ENCODE measurements at regions not wholly inside any gene's neighbourhood (a gene's known extent, or its start where the extent isn't known, plus 50 kb on each side); places are given as distances from the start of the nearest gene placed in this dataset.

- DNase-seq (ENCODE audit: low spot score) = no peak
Observed at GRCh38 chr16:13552062-13552959, 367.6 kb upstream of the ERCC4 start.

DNA sequence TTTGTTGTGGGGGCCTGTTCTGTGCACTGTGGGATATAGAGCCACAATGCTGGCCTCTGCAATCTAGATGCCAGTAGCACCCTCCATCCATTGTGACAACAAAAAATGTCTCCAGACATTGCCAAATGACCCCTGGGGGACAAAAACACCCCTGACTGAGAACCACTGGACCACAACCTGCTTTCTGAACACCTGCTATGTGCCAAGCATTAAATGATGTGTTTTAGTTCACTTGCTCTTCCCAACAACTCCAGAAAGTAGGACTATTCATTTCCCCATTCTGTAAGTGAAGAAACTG, 367.0 kb upstream of the ERCC4 start:
- DNase-seq (ENCODE audit: low spot score) = no peak

DNA sequence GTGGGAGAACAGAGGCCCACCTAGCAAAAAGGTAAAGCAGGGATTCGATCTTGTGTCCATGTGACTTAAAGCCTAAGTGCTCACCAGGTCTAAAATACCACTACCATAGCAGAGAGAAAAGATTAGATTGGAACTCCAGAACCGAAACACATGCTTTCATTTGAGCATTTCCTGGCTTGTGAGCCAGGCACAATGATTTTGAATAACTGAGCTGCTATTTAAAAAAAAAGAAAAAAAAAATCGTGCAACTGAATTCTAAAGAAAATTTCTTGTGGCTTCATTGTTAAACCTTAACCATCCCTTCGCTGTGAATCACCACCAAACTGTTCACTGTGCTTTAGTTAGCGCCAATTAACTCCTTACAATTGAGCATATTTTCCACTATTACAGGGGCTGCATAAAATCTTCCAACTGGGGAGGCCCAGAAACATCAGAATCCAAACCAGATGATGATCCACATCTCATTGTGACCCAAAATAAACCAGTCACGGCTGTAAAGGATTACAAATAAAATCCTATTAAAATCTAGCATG, 366.4 kb upstream of the ERCC4 start:
- DNase-seq (ENCODE audit: low spot score) = no peak

DNA sequence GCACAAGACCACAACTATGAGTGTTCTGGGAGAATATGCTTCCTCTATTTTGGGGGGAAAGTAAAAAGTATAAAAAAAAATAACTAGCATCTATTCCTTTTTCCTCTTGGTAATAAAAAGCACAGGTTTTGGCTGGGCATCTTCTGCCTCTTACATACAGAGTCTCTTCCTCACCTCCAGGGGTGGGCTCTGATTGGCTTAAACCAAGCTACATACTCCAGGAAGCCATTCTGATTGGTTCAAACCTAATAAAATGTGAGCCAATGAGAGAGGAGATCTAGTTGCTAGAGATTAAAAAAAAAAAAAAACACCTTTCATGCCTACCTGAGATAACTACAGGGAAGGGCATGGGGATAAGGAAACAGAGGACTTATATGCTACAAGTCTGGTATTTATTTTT, 365.9 kb upstream of the ERCC4 start:
- DNase-seq (ENCODE audit: low spot score) = no peak

GRCh38 chr16:13554643-13555042, 365.3 kb upstream of the ERCC4 start:
- DNase-seq (ENCODE audit: low spot score) = no peak

GRCh38 chr16:13557418-13557817, 362.5 kb upstream of the ERCC4 start:
- DNase-seq (ENCODE audit: low spot score) = no peak

- DNase-seq (ENCODE audit: low spot score) = no peak
Observed at GRCh38 chr16:13558752-13559151, 361.2 kb upstream of the ERCC4 start.

GRCh38 chr16:13559624-13560023, 360.3 kb upstream of the ERCC4 start:
- no peak for DNase-seq (ENCODE audit: low spot score)

DNA sequence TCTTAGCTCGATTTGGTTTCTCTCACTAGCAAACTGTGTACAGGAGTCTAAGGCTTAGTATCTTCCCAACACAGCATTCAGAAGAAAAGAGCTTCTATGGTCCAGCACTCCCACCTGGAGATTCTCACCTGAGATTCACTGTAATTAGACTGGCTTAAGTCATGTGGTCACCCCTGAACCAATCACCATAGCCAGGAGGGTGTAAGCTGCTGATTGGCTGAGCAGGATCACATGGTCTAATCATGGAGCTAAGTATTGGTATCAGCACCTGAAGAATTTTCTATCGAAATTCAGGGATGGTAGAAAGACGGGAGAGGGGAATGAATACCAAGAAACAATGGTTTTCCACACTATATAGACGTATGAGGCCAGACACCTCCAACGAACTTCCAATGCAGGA, 359.8 kb upstream of the ERCC4 start:
- DNase-seq (ENCODE audit: low spot score) = no peak

GRCh38 chr16:13561291-13562070, 358.5 kb upstream of the ERCC4 start:
- DNase-seq (ENCODE audit: low spot score) = no peak

DNA sequence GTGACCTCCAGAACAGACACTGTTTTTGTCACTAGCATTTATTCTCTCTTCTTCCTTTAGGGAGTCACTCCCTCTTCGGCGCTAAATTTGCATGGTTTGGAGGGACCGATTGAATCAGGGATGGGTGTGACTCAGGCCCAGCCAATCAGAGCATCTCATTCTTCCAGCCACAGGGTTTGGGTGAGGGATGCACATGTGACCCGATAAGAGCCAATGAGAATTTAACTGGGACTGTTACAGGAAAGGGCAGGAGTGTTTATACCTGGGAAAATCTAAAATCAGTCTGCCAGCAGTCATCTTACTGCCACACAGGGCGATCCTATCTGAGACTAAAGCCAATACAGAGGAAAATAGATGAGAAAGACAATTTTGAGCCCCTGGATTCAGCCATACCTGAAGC, 351.2 kb upstream of the ERCC4 start:
- DNase-seq (ENCODE audit: low spot score) = no peak

GRCh38 chr16:13569986-13570385, 350.0 kb upstream of the ERCC4 start:
- DNase-seq (ENCODE audit: low spot score) = no peak

DNA sequence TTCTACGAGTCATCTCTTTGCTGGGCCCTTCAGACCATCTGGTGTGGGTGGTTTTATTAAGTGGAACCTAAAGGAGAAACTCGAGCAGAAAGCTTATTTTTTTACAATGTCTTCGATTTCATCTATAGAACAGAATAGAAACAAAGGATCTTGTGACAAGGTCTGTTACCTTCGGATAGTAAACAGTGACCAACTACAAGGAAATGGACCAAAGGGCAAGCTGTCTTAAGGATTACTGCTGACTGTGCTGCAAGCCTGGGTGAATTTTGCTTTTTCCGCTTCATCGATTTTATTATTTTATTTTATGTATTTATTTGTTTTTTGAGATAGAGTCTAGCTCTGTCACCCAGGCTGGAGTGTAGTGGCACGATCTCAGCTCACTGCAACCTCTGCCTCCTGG, 348.9 kb upstream of the ERCC4 start:
- DNase-seq (ENCODE audit: low spot score) = no peak

- DNase-seq (ENCODE audit: low spot score) = no peak
Observed at GRCh38 chr16:13573903-13574302, 346.1 kb upstream of the ERCC4 start.

DNA sequence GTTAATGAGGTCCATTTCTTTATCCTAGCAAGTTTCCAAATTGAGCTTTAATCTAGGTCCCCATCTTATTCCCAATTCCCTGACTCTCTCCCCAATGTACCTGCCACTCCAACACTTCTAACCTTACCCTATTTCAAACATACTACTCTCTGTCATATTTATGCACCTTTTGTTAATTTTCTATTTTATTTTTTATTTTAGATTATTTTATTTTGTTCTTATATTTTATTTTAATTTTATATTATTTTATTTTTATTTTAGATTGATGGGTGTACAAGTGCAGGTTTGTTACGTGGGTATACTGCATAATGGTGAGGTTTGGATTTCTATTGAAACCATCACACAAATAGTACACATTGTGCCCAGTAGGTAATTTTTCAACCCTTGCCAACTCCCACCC, 333.9 kb upstream of the ERCC4 start:
- no peak for DNase-seq (ENCODE audit: low spot score)

GRCh38 chr16:13587181-13587580, 332.8 kb upstream of the ERCC4 start:
- no peak for DNase-seq (ENCODE audit: low spot score)

- no peak for DNase-seq (ENCODE audit: low spot score)
Observed at GRCh38 chr16:13594823-13595222, 325.1 kb upstream of the ERCC4 start.

GRCh38 chr16:13606804-13607203, 313.1 kb upstream of the ERCC4 start:
- DNase-seq (ENCODE audit: low spot score) = no peak

- DNase-seq (ENCODE audit: low spot score) = no peak
Observed at GRCh38 chr16:13607289-13607688, 312.7 kb upstream of the ERCC4 start.

DNA sequence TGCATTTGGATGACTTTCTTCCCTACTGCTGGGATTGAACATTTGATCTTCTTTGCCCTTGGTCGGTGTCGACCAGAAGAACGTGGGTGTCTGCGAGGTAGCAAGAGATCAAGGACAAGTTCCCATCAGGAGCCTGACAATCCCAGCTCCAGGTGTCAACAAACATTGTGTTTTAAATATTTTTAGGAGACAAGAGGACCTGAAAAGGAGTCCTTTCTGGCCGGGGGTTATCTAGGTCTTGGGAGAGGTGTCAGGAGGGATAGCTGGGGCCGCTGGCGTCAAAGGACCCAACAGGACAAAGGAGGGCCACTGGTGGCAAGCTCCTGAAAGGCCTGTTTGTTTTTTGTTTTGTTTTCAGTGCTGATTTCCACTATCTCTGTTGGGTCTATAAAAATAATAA, 308.4 kb upstream of the ERCC4 start:
- no peak for DNase-seq (ENCODE audit: low spot score)

DNA sequence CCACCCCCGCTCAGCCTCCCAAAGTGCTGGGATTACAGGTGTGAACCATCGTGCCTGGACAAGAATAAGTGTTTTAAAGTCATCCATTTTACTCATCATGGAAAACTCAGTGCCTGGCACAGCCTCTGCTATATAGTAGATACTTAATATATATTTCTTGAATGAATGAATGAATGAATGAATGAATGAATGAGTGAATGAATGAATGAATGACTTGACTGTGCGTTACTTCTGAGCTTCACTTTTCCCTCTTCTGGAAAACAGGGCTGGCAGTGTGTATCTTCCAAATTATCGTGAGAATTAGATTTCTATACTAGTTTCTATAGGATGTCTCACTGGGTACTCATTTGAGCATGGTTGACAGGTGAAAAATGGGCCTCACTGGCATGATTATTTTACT, 307.3 kb upstream of the ERCC4 start:
- no peak for DNase-seq (ENCODE audit: low spot score)

- DNase-seq (ENCODE audit: low spot score) = no peak
Observed at GRCh38 chr16:13613165-13613564, 306.8 kb upstream of the ERCC4 start.

DNA sequence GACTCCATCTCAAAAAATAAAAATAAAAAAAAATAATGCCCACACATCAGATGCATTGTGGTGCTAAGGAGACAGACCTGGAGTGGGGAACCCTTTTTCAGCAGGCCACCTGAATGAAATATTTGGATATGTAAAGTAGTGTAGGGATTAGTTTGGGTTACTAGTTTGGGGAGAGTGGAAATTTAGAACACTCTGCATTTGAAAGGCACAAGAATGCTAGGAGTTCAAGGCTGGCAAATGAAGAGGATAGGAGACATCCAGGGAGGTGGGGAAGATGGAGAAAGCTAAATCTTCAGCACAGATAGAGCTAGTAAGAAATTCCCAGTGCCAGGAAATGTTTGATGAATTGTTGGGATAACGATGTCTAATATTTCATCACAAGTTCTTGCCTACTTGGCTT, 298.3 kb upstream of the ERCC4 start:
- no peak for DNase-seq (ENCODE audit: low spot score)

All from mucosa of gallbladder (tissue), 1 donor.